H9 (cell line): ENCODE measurements at regions not wholly inside any gene's neighbourhood (a gene's known extent, or its start where the extent isn't known, plus 50 kb on each side); places are given as distances from the start of the nearest gene placed in this dataset.
A peak's percentile ranks its signal among the peaks of the same experiment; 100 is the strongest.

ENCODE experiments used
- DNase-seq: peaks from one replicate; pipeline ENCODE4 v3.0.0-alpha.2; 2017
- H2AFZ ChIP-seq: one replicate; pipeline ENCODE4 v1.6.1; 2013; ENCODE audit warnings: mild to moderate bottlenecking, low read length, control low read depth, moderate library complexity
- H2AK5ac ChIP-seq: 2 replicates; pipeline ENCODE4 v1.6.1; 2013; ENCODE audit warnings: low read length, control low read depth, mixed read lengths; ENCODE audit not compliant: insufficient read length
- H2BK120ac ChIP-seq: one replicate; pipeline ENCODE4 v1.6.1; 2013; ENCODE audit warnings: low read depth, mild to moderate bottlenecking, low read length, control low read depth, inconsistent platforms; ENCODE audit not compliant: poor library complexity, severe bottlenecking
- H2BK12ac ChIP-seq: 2 replicates; pipeline ENCODE4 v1.6.1; 2013; ENCODE audit warnings: low read length, control low read depth, mixed read lengths, low read depth; ENCODE audit not compliant: insufficient read length
- H2BK15ac ChIP-seq: 2 replicates; pipeline ENCODE4 v1.6.1; 2013; ENCODE audit warnings: low read depth, low read length, control low read depth
- H2BK20ac ChIP-seq: one replicate; pipeline ENCODE4 v1.6.1; 2013; ENCODE audit warnings: low read depth, mild to moderate bottlenecking, low read length, control low read depth, inconsistent platforms; ENCODE audit not compliant: poor library complexity, severe bottlenecking
- H2BK5ac ChIP-seq: 2 replicates; pipeline ENCODE4 v1.6.1; 2013; ENCODE audit warnings: low read length, control low read depth, mixed read lengths; ENCODE audit not compliant: insufficient read length
- H3K14ac ChIP-seq: 2 replicates; pipeline ENCODE4 v1.6.1; 2013; ENCODE audit warnings: low read length, control low read depth; ENCODE audit not compliant: insufficient read depth
- H3K18ac ChIP-seq: 2 replicates; pipeline ENCODE4 v1.6.1; 2013; ENCODE audit warnings: low read depth, mild to moderate bottlenecking, mixed read lengths, low read length, control low read depth; ENCODE audit not compliant: insufficient read length
- H3K23ac ChIP-seq: 2 replicates; pipeline ENCODE4 v1.6.1; 2013; ENCODE audit warnings: low read length, control low read depth, mixed read lengths, low read depth; ENCODE audit not compliant: insufficient read length
- H3K23me2 ChIP-seq: 2 replicates; pipeline ENCODE4 v1.6.1; 2013; ENCODE audit warnings: low read depth, mild to moderate bottlenecking, mixed read lengths, low read length, control low read depth; ENCODE audit not compliant: insufficient read length, poor library complexity, severe bottlenecking
- H3K27ac ChIP-seq: 2 replicates; pipeline ENCODE4 v1.5.1; 2013; ENCODE audit warnings: low read length, control low read depth, mixed read lengths, low read depth; ENCODE audit not compliant: insufficient read length
- H3K27me3 ChIP-seq: 2 replicates; pipeline ENCODE4 v1.6.1; 2013; ENCODE audit warnings: low read length, control low read depth, inconsistent platforms; ENCODE audit not compliant: insufficient read depth
- H3K4ac ChIP-seq: 2 replicates; pipeline ENCODE4 v1.6.1; 2013; ENCODE audit warnings: low read depth, mild to moderate bottlenecking, control low read depth, inconsistent platforms, low read length, moderate library complexity
- H3K4me1 ChIP-seq: 2 replicates; pipeline ENCODE4 v1.6.1; 2013; ENCODE audit warnings: low read length, control low read depth, inconsistent platforms; ENCODE audit not compliant: insufficient read depth
- H3K4me2 ChIP-seq: 2 replicates; pipeline ENCODE4 v1.6.1; 2013; ENCODE audit warnings: low read length, control low read depth, mixed read lengths; ENCODE audit not compliant: insufficient read length, insufficient read depth
- H3K56ac ChIP-seq: 2 replicates; pipeline ENCODE4 v1.6.1; 2013; ENCODE audit warnings: low read depth, mild to moderate bottlenecking, mixed read lengths, low read length, control low read depth; ENCODE audit not compliant: insufficient read length
- H3K79me1 ChIP-seq: 2 replicates; pipeline ENCODE4 v1.6.1; 2013; ENCODE audit warnings: low read depth, mild to moderate bottlenecking, moderate library complexity, low read length, control low read depth, inconsistent platforms; ENCODE audit not compliant: insufficient read depth, poor library complexity, severe bottlenecking
- H3K79me2 ChIP-seq: 2 replicates; pipeline ENCODE4 v1.6.1; 2013; ENCODE audit warnings: low read length, control low read depth, inconsistent platforms; ENCODE audit not compliant: insufficient read depth
- H3K9ac ChIP-seq: 2 replicates; pipeline ENCODE4 v1.6.1; 2013; ENCODE audit warnings: low read length, control low read depth, mixed read lengths; ENCODE audit not compliant: insufficient read length; ENCODE audit errors: extremely low read depth
- H3K9me3 ChIP-seq: one replicate; pipeline ENCODE4 v1.6.1; 2013; ENCODE audit warnings: low read depth, low read length, inconsistent platforms; ENCODE audit not compliant: control insufficient read depth
- H3T11ph ChIP-seq: one replicate; pipeline ENCODE4 v1.6.1; 2013; ENCODE audit warnings: mild to moderate bottlenecking, low read length, control low read depth, inconsistent platforms
- H4K20me1 ChIP-seq: one replicate; pipeline ENCODE4 v1.6.1; 2013; ENCODE audit not compliant: control insufficient read depth, insufficient read length, insufficient read depth
- H4K5ac ChIP-seq: 2 replicates; pipeline ENCODE4 v1.6.1; 2013; ENCODE audit warnings: low read depth, mild to moderate bottlenecking, mixed read lengths, low read length, control low read depth; ENCODE audit not compliant: insufficient read length
- H4K8ac ChIP-seq: replicated peaks from 2 replicates; pipeline ENCODE4 v1.6.1; 2013; ENCODE audit warnings: low read length, control low read depth, mixed read lengths, low read depth; ENCODE audit not compliant: insufficient read length
- H4K91ac ChIP-seq: 2 replicates; pipeline ENCODE4 v1.6.1; 2013; ENCODE audit warnings: low read depth, mild to moderate bottlenecking, moderate library complexity, mixed read lengths, low read length, control low read depth; ENCODE audit not compliant: insufficient read length
- H3K27ac Mint-ChIP-seq, 3 experiments: 2 replicates in 2 of 3; 3 replicates in 1 of 3; pipeline ENCODE4 v1.8.0; 2020 to 2021; ENCODE audit warnings: mixed read lengths in 3 of 3, mild to moderate bottlenecking in 1 of 3, moderate library complexity in 1 of 3
- H3K27me3 Mint-ChIP-seq: 2 replicates; pipeline ENCODE4 v1.8.0; 2021; ENCODE audit warnings: low read depth, mild to moderate bottlenecking, moderate library complexity, mixed read lengths
- H3K36me3 Mint-ChIP-seq, 3 experiments: 2 replicates in 2 of 3; 3 replicates in 1 of 3; pipeline ENCODE4 v1.8.0; 2020 to 2021; ENCODE audit warnings: low read depth in 3 of 3, mixed read lengths in 3 of 3; ENCODE audit not compliant: insufficient read depth in 1 of 3
- H3K4me1 Mint-ChIP-seq, 2 experiments: 2 replicates each; pipeline ENCODE4 v1.8.0; 2020; ENCODE audit warnings: mixed read lengths in 2 of 2
- H3K4me3 Mint-ChIP-seq, 2 experiments: 2 replicates in 1 of 2; 3 replicates in 1 of 2; pipeline ENCODE4 v1.8.0; 2020 to 2021; ENCODE audit warnings: mild to moderate bottlenecking in 2 of 2, mixed read lengths in 2 of 2, moderate library complexity in 1 of 2
- H3K9me3 Mint-ChIP-seq, 2 experiments: 2 replicates in 1 of 2; 3 replicates in 1 of 2; pipeline ENCODE4 v1.8.0; 2020; ENCODE audit warnings: mild to moderate bottlenecking in 2 of 2, mixed read lengths in 2 of 2, moderate library complexity in 1 of 2
- CTCF ChIP-seq: fragments of 200-600 bp; sonication (generic); conservative IDR thresholded peaks from 3 replicates; pipeline ENCODE4 v1.8.0; 2021; ENCODE audit warnings: antibody characterized with exemption, mild to moderate bottlenecking
- WGBS: extraction: QIAGEN DNeasy Blood & Tissue Kit; methylation state at CpG from one replicate; pipeline ENCODE4 v1.1.7; 2013; ENCODE audit warnings: missing lambda C conversion rate, low lambda C conversion rate, mixed read lengths; ENCODE audit not compliant: insufficient read length; ENCODE audit errors: extremely low coverage; 5-methylcytosine and 5-hydroxymethylcytosine counted together

DNA sequence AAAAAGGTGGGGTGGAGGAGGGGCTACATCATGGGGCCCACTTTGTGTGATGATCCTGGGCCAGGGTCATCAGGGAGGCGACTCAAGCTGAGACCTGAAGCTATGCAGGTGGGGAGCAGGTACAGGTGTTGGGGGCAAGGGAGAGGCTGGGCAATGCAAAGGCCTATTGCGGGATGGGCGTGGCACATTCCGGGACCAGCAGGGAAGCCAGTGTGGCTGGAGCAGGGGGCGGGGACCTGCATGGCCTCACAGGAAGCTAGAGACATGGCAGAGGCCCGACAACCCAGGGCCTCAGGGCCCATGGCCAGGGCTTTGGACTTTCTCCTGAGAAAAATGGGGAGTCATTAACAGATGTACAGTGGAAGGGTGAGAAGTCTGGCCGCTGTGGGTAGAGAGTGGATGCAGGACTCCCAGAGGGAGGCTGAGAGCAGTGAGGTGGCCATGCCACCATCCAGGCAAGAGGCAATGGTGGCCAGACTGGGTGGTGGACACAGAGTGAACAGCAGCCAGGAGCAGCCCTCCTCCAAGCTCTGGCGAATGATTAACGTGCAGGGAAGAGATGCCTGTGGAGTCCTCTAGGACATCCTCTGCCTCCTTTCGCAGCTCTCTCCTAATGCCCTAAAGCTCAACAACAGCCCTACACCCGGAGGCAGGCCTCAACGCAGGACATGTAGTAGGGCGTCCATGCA is 122.6 kb upstream of the ATP2B2 start:
- Mint-ChIP-seq H3K4me3 (peak overlapping the region in 1 of 2 experiments; percentile 26; a peak in 1 of 5 replicates), H3K36me3 (no peaks in the 10 kb centered on the region; a peak in 1 of 7 replicates), H3K27me3 (peaks cover 1% of the 10 kb centered on the region), H3K27ac (peak overlapping the region in 1 of 3 experiments; percentile 34; a peak in 2 of 7 replicates), H3K9me3 (no peaks in the 10 kb centered on the region; a peak in 1 of 5 replicates), H3K4me1 (peaks cover 18 to 23% of the 10 kb centered on the region in 2 experiments)
- Histone ChIP-seq H4K5ac (no peak overlapping the region), H2BK15ac (no peak overlapping the region), H2AK5ac (no peak overlapping the region), H2AFZ (no peak overlapping the region), H3K27me3 (no peaks in the 10 kb centered on the region), H3K9ac (no peak overlapping the region), H3K23ac (no peak overlapping the region), H4K20me1 (no peaks in the 10 kb centered on the region), H2BK20ac (no peak overlapping the region), H3T11ph (no peak overlapping the region), H2BK5ac (no peak overlapping the region), H3K4me1 (peaks cover 4% of the 10 kb centered on the region; the same call in 1 of the 2 replicates), H3K14ac (no peak overlapping the region; the same call in 1 of the 2 replicates), H3K23me2 (no peaks in the 10 kb centered on the region), H3K4ac (no peak overlapping the region), H3K79me2 (no peaks in the 10 kb centered on the region), H4K8ac (no peak overlapping the region), H4K91ac (no peak overlapping the region), H2BK120ac (no peak overlapping the region), H3K79me1 (no peaks in the 10 kb centered on the region), H3K9me3 (no peaks in the 10 kb centered on the region), H2BK12ac (no peak overlapping the region), H3K56ac (no peak overlapping the region), H3K27ac (no peak overlapping the region), H3K4me2 (no peak overlapping the region), H3K18ac (no peak overlapping the region)
- DNase-seq = peak; percentile 80
- WGBS = no CpG with 5 or more reads among the region's 13 CpGs
- TF ChIP-seq CTCF = no peak
